IMR-90 (cell line): ENCODE measurements at regions not wholly inside any gene's neighbourhood (a gene's known extent, or its start where the extent isn't known, plus 50 kb on each side); places are given as distances from the start of the nearest gene placed in this dataset.

Experiments used
- ATAC-seq: fragments of 200-7000 bp; cut with Tn5 transposase; 2 replicates; pipeline ENCODE4 v1.9.1; 2020; ENCODE audit warnings: low read depth, mild to moderate bottlenecking, moderate library complexity
- BruUV-seq: library from RNA; stranded (reverse); fragments of 400-500 nt; replicated peaks from 2 replicates; lab custom pipeline; 2021; lab: Mats Ljungman, UMichigan
- CTCF ChIA-PET: fragments of 300-600 bp; formaldehyde crosslinking; extraction: SDS; loops from one replicate; lab custom pipeline; 2021; ENCODE audit warnings: antibody characterized with exemption; lab: Yijun Ruan, JAX
- POLR2A ChIA-PET: fragments of 300-600 bp; sonication (Branson Sonifier 250); formaldehyde crosslinking; loops from one replicate; lab custom pipeline; 2022; ENCODE audit warnings: antibody characterized with exemption; ENCODE audit not compliant: unreplicated experiment; lab: Charles Lee
- DNase-seq: peaks from one replicate; pipeline ENCODE4 v3.0.0; 2013
- H2AFZ ChIP-seq: replicated peaks from 2 replicates; pipeline ENCODE3; 2013; ENCODE audit warnings: low read length, mild to moderate bottlenecking; ENCODE audit not compliant: poor library complexity
- H2AK5ac ChIP-seq: 2 replicates; pipeline ENCODE4 v1.6.1; 2013; ENCODE audit warnings: low read depth, low read length, inconsistent platforms
- H2AK9ac ChIP-seq: replicated peaks from 2 replicates; pipeline ENCODE3; 2013; ENCODE audit warnings: mild to moderate bottlenecking, low read depth, low read length, moderate library complexity; ENCODE audit not compliant: poor library complexity
- H2BK120ac ChIP-seq: 2 replicates; pipeline ENCODE4 v1.6.1; 2013; ENCODE audit warnings: low read depth, low read length, inconsistent platforms
- H2BK15ac ChIP-seq: 3 replicates; pipeline ENCODE4 v1.6.1; 2013; ENCODE audit warnings: low read depth, low read length, inconsistent platforms
- H2BK20ac ChIP-seq: 2 replicates; pipeline ENCODE4 v1.6.1; 2013; ENCODE audit warnings: low read depth, mild to moderate bottlenecking, inconsistent platforms, low read length, moderate library complexity
- H2BK5ac ChIP-seq: 2 replicates; pipeline ENCODE4 v1.6.1; 2013; ENCODE audit warnings: mild to moderate bottlenecking, low read depth, low read length, inconsistent platforms; ENCODE audit not compliant: poor library complexity, severe bottlenecking
- H3K14ac ChIP-seq: replicated peaks from 2 replicates; pipeline ENCODE4 v1.6.1; 2013; ENCODE audit warnings: low read depth, low read length, inconsistent platforms
- H3K18ac ChIP-seq: 2 replicates; pipeline ENCODE4 v1.6.1; 2013; ENCODE audit warnings: low read depth, low read length, control low read depth
- H3K23ac ChIP-seq: 2 replicates; pipeline ENCODE4 v1.6.1; 2013; ENCODE audit warnings: low read depth, low read length, inconsistent platforms
- H3K27ac ChIP-seq: 2 replicates; pipeline ENCODE4 v1.5.1; 2013; ENCODE audit warnings: mild to moderate bottlenecking, control low read depth, low read length; ENCODE audit not compliant: insufficient read depth
- H3K27me3 ChIP-seq: 2 replicates; pipeline ENCODE4 v1.6.1; 2013; ENCODE audit warnings: low read length; ENCODE audit not compliant: control insufficient read depth, insufficient read depth
- H3K36me3 ChIP-seq: 2 replicates; pipeline ENCODE4 v1.6.1; 2013; ENCODE audit warnings: low read length, mixed read lengths; ENCODE audit not compliant: control insufficient read depth, insufficient read depth
- H3K4ac ChIP-seq: 2 replicates; pipeline ENCODE4 v1.6.1; 2013; ENCODE audit warnings: low read depth, low read length, inconsistent platforms
- H3K4me1 ChIP-seq: 2 replicates; pipeline ENCODE4 v1.6.1; 2013; ENCODE audit warnings: low read length, mixed read lengths; ENCODE audit not compliant: control insufficient read depth, insufficient read depth
- H3K4me2 ChIP-seq: 2 replicates; pipeline ENCODE4 v1.6.1; 2013; ENCODE audit warnings: low read depth, mild to moderate bottlenecking, control low read depth, low read length, moderate library complexity
- H3K4me3 ChIP-seq: 2 replicates; pipeline ENCODE4 v1.5.1; 2013; ENCODE audit warnings: low read depth, mild to moderate bottlenecking, control low read depth, low read length, moderate library complexity; ENCODE audit not compliant: insufficient read depth
- H3K56ac ChIP-seq: 2 replicates; pipeline ENCODE4 v1.6.1; 2013; ENCODE audit warnings: low read length, inconsistent platforms; ENCODE audit not compliant: insufficient read depth; ENCODE audit errors: extremely low read depth
- H3K79me1 ChIP-seq, 2 experiments: 2 replicates each; pipeline ENCODE4 v1.6.1; 2013; ENCODE audit warnings: low read length in 2 of 2, inconsistent platforms in 1 of 2, low read depth in 1 of 2
- H3K9ac ChIP-seq: 2 replicates; pipeline ENCODE4 v1.6.1; 2013; ENCODE audit warnings: low read depth, low read length, control low read depth
- H3K9me1 ChIP-seq: 2 replicates; pipeline ENCODE4 v1.6.1; 2013; ENCODE audit warnings: low read length, inconsistent platforms; ENCODE audit not compliant: insufficient read depth
- H3K9me3 ChIP-seq: 2 replicates; pipeline ENCODE4 v1.6.1; 2013; ENCODE audit warnings: low read length; ENCODE audit not compliant: control insufficient read depth, insufficient read depth
- H4K20me1 ChIP-seq: 2 replicates; pipeline ENCODE4 v1.6.1; 2013; ENCODE audit warnings: low read length, inconsistent platforms; ENCODE audit not compliant: insufficient read depth
- H4K5ac ChIP-seq: 2 replicates; pipeline ENCODE4 v1.6.1; 2013; ENCODE audit warnings: mild to moderate bottlenecking, low read depth, low read length, control low read depth
- H4K8ac ChIP-seq, 2 experiments: 2 replicates each; pipeline ENCODE4 v1.6.1; 2013; ENCODE audit warnings: low read depth in 2 of 2, low read length in 2 of 2, control low read depth in 1 of 2, inconsistent platforms in 1 of 2
- H4K91ac ChIP-seq: 2 replicates; pipeline ENCODE4 v1.6.1; 2013; ENCODE audit warnings: low read depth, low read length, inconsistent platforms; ENCODE audit not compliant: insufficient read depth
- MAFK ChIP-seq: IDR thresholded peaks from 2 replicates; pipeline ENCODE4 v1.6.1; 2012; ENCODE audit warnings: low read depth, low read length, improper control_type of control experiment
- MAZ ChIP-seq: IDR thresholded peaks from 2 replicates; pipeline ENCODE4 v1.6.1; 2012; ENCODE audit warnings: low read depth, mild to moderate bottlenecking, low read length, improper control_type of control experiment, moderate library complexity, borderline replicate concordance
- POLR2A ChIP-seq: IDR thresholded peaks from 2 replicates; pipeline ENCODE4 v1.6.1; 2012; ENCODE audit warnings: mild to moderate bottlenecking, low read depth, low read length
- RFX5 ChIP-seq: IDR thresholded peaks from 2 replicates; pipeline ENCODE4 v1.8.0; 2012; ENCODE audit warnings: low read depth, mild to moderate bottlenecking, low read length, moderate library complexity
- WGBS, 2 experiments: methylation state at CpG; one replicate each; pipeline versions ENCODE4 v1.1.5 to v1.1.7; 2013; ENCODE audit warnings: missing lambda C conversion rate in 2 of 2; ENCODE audit not compliant: insufficient read length in 1 of 2; ENCODE audit errors: extremely low coverage in 2 of 2; 5-methylcytosine and 5-hydroxymethylcytosine counted together
- dilution Hi-C: fragments of 300-500 bp; cut with HindIII; formaldehyde crosslinking; loops from one replicate; pipeline ENCODE4 v1.14.3; 2018; ENCODE audit warnings: low sequenced_read_pairs; ENCODE audit not compliant: unreplicated experiment
- in situ Hi-C: fragments of 300-500 bp; cut with MboI; formaldehyde crosslinking; loops from 3 replicates; pipeline ENCODE4 v1.14.3; 2019; ENCODE audit warnings: low sequenced_read_pairs, inconsistent platforms, mixed read lengths
- intact Hi-C: fragments of 100-400 bp; cut with micrococcal nuclease; formaldehyde crosslinking; loops from 2 replicates; pipeline ENCODE4 v1.10.0; 2022
- TF ChIP-seq, protein P1 (sequence below): fragments of 150-350 bp; IDR thresholded peaks from 2 replicates; pipeline ENCODE4 v1.6.1; 2016; ENCODE audit warnings: low read depth, mild to moderate bottlenecking, low read length, moderate library complexity, borderline replicate concordance

DNA sequence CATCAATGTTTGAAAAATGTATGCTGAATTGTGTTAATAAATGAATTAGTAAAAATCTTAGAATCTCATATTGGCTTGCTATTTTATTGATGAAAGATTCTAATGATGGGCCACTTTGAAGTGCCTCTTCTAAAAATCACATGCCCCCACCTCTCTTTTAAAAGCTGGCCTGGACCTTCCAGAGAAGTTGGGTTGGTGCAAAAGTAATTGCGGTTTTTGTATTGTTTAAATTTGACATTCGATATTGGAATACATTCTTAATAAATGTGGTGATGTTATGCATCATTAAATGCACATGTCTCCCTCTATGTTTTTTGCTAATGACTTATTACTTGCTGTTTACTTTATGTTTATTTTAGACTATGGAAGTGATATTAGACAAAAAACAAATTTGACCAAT is 314.6 kb upstream of the C16orf82 start:
- Histone ChIP-seq H3K9ac (no peak overlapping the region), H2BK5ac (no peak overlapping the region), H3K79me1 (no peaks in the 10 kb centered on the region), H2AK9ac (no peak overlapping the region), H4K8ac (no peak overlapping the region), H2BK20ac (no peak overlapping the region), H2AK5ac (no peak overlapping the region), H2BK120ac (no peak overlapping the region), H3K4ac (no peak overlapping the region), H3K27me3 (no peaks in the 10 kb centered on the region), H2BK15ac (no peak overlapping the region), H4K91ac (no peak overlapping the region), H3K56ac (no peak overlapping the region), H3K4me2 (no peak overlapping the region), H3K23ac (no peak overlapping the region), H4K20me1 (no peaks in the 10 kb centered on the region), H2AFZ (no peak overlapping the region), H3K9me3 (peaks cover 7% of the 10 kb centered on the region; the same call in 1 of the 2 replicates), H3K18ac (no peak overlapping the region), H3K14ac (no peak overlapping the region), H3K27ac (no peak overlapping the region), H3K4me3 (no peak overlapping the region), H3K4me1 (no peaks in the 10 kb centered on the region), H4K5ac (no peak overlapping the region), H3K36me3 (no peaks in the 10 kb centered on the region), H3K9me1 (no peaks in the 10 kb centered on the region)
- in situ Hi-C loops (no loop called here), intact Hi-C loops (no loop called here), dilution Hi-C loops (no loop called here)
- ChIA-PET CTCF (no interaction called here), POLR2A (no interaction called here)
- DNase-seq (no peak), ATAC-seq (no peak)
- WGBS, 2 experiments = no CpG with 5 or more reads among the region's 2 CpGs
- no TSS peak for BruUV-seq
- TF ChIP-seq POLR2A (no peak), RFX5 (no peak), MAZ (no peak), MAFK (no peak)
- TF ChIP-seq, protein P1, sequence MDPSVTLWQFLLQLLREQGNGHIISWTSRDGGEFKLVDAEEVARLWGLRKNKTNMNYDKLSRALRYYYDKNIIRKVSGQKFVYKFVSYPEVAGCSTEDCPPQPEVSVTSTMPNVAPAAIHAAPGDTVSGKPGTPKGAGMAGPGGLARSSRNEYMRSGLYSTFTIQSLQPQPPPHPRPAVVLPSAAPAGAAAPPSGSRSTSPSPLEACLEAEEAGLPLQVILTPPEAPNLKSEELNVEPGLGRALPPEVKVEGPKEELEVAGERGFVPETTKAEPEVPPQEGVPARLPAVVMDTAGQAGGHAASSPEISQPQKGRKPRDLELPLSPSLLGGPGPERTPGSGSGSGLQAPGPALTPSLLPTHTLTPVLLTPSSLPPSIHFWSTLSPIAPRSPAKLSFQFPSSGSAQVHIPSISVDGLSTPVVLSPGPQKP = no peak
